Natural killer cell treated with Interleukin-12 subunit alpha and Interleukin-12 subunit beta and Interleukin-15 and Interleukin-18, amount 100 ng/mL, for 72 hours (primary cell): ENCODE measurements at regions not wholly inside any gene's neighbourhood (a gene's known extent, or its start where the extent isn't known, plus 50 kb on each side); places are given as distances from the start of the nearest gene placed in this dataset.
"Not testable (repeated sequence)": the region's sequence is repeated elsewhere in the genome, so short reads cannot be mapped to it uniquely, and the experiment has no call there.

ENCODE experiments used
- ATAC-seq, 2 donors: fragments of 150-1000 bp; cut with Tn5 transposase in 1 of 2; sonication (Bioruptor Pico), chemical (Tn5 transposase) in 1 of 2; 2 replicates each; pipeline ENCODE4 v1.10.0; 2021
- DNase-seq: peaks from one replicate; pipeline ENCODE4 v3.0.0; 2022; ENCODE audit warnings: low spot score
- H3K27ac Mint-ChIP-seq, 2 donors: 1 replicate in 1 of 2; 2 replicates in 1 of 2; pipeline ENCODE4 v1.8.0; 2022; ENCODE audit warnings: mixed read lengths in 2 of 2, mild to moderate bottlenecking in 1 of 2, moderate library complexity in 1 of 2
- H3K27me3 Mint-ChIP-seq, 2 donors: 1 replicate in 1 of 2; 2 replicates in 1 of 2; pipeline ENCODE4 v1.8.0; 2022; ENCODE audit warnings: mixed read lengths in 2 of 2
- H3K36me3 Mint-ChIP-seq: one replicate; pipeline ENCODE4 v1.8.0; 2022; ENCODE audit warnings: mixed read lengths
- H3K4me1 Mint-ChIP-seq, 2 donors: 1 replicate in 1 of 2; 2 replicates in 1 of 2; pipeline ENCODE4 v1.8.0; 2022; ENCODE audit warnings: low read depth in 2 of 2, mixed read lengths in 2 of 2, mild to moderate bottlenecking in 1 of 2
- H3K4me3 Mint-ChIP-seq: one replicate; pipeline ENCODE4 v1.8.0; 2022; ENCODE audit warnings: mixed read lengths
- H3K9me3 Mint-ChIP-seq: 2 replicates; pipeline ENCODE4 v1.8.0; 2022; ENCODE audit warnings: mixed read lengths

DNA sequence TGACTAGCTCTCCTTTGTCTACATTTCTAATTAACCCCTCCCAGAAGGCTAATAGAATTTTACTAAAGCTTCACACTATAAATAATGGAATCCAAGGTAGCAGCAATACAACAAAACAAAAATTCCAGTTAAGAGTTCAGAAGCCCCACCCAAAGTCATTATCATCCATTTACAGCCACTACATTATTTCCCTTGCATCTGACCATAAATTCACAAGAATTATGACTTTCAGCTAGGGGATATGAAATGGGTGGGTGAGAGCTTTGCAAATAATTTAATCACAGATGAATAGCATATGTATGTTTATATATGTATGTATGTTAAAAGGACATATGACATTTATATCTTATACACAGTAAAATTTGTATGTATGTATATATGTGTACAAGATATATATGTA is 65.3 kb upstream of the PTGDR start:
- no peak for ATAC-seq
- Mint-ChIP-seq H3K27me3 (no peaks in the 10 kb centered on the region), H3K27ac (no peak overlapping the region), H3K9me3 (no peaks in the 10 kb centered on the region), H3K4me1 (peaks cover 13 to 17% of the 10 kb centered on the region in 2 donors), H3K36me3 (peaks cover 19% of the 10 kb centered on the region), H3K4me3 (no peak overlapping the region)
- no peak for DNase-seq

- Mint-ChIP-seq H3K36me3 (peaks cover 25% of the 10 kb centered on the region), H3K27me3 (no peaks in the 10 kb centered on the region)
Measured at GRCh38 chr14:52190337-52190931, 77.1 kb upstream of the PTGDR start.

DNA sequence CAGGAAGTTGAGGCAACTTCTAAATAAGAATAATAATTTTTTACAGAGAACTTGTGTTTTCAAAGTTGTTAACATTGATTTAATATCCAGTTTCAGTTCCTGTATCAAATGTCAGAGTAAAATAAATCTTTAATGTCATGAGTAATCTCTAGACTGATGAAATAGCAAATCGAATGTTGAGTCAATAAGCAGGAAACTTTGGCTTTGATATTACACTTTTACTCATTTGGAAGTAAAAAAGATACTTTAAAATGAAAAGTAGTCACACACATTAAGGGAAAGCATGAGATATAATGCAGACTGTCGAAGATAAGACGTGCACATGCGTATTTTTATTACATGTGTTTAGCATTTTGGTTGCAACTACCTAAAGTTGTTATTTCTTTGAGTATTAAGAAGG is 78.2 kb upstream of the PTGDR start:
- ATAC-seq (peak; percentile 33 to 66), DNase-seq (no peak)
- Mint-ChIP-seq H3K4me1 (peaks cover 31 to 54% of the 10 kb centered on the region in 2 donors), H3K27me3 (no peaks in the 10 kb centered on the region), H3K36me3 (peaks cover 29% of the 10 kb centered on the region), H3K27ac (peak overlapping the region; percentile 63 to 70), H3K9me3 (peaks cover 5% of the 10 kb centered on the region), H3K4me3 (peak overlapping the region; percentile 30)

More at GRCh38 chr14:52190337-52190931, 77.1 kb upstream of the PTGDR start:
- Mint-ChIP-seq H3K4me1 (peaks cover 23 to 43% of the 10 kb centered on the region in 2 donors), H3K4me3 (no peak overlapping the region), H3K9me3 (peaks cover 7% of the 10 kb centered on the region), H3K27ac (peak overlapping the region in 1 of 2 donors; percentile 63)
- no peak for DNase-seq
- ATAC-seq = no peak

DNA sequence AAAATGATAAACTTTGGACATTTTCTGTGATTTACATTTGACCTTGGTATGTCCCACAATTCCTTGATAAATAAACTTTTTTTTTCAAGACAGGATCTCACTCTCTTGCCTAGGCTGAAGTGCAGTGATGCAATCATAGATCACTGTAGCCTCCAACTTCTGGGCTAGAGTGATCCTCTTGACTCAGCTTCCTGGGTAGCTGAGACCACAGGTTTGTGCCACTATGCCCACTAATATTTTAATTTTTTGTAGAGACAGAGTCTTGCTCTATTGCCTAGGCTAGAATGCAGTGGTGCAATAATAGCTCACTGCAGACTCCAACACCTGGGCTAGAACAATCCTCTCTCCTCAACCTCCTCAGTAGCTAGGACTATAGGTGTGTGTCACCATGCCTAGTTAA is 79.1 kb upstream of the PTGDR start:
- Mint-ChIP-seq H3K27me3 (no peaks in the 10 kb centered on the region), H3K27ac (peak overlapping the region; percentile 63)
- ATAC-seq = peak; percentile 83

DNA sequence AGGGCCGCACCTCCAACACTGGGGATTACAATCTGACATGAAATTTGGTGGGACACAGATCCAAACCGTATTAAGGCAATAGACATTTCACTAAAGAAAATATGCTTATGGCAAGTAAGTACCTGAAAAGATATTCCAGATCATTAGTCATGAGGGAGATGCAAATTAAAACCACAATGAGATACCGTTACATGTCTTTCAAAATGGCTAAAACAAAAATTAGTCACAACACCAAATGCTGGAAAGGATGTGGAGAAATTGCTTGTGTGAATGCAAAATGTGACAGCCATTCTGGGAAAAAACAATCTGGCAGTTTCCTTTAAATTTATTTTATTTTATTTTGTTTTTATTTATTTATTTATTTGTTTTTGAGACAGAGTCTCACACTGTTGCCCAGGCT is 82.3 kb upstream of the PTGDR start:
- Mint-ChIP-seq H3K27ac (peak overlapping the region; percentile 67 to 88), H3K27me3 (no peaks in the 10 kb centered on the region), H3K9me3 (peaks cover 11% of the 10 kb centered on the region), H3K4me3 (peak overlapping the region; percentile 67), H3K36me3 (peaks cover 58% of the 10 kb centered on the region), H3K4me1 (peaks cover 54 to 74% of the 10 kb centered on the region in 2 donors)
- ATAC-seq (peak; percentile 48 to 54), DNase-seq (no peak)

More for the DNA sequence above, 79.1 kb upstream of the PTGDR start:
- H3K4me1 Mint-ChIP-seq = peaks cover 36 to 63% of the 10 kb centered on the region in 2 donors
- H3K36me3 Mint-ChIP-seq = peaks cover 37% of the 10 kb centered on the region
- H3K9me3 Mint-ChIP-seq = peaks cover 5% of the 10 kb centered on the region
- peak overlapping the region; percentile 44 for H3K4me3 Mint-ChIP-seq
- no peak for DNase-seq

- Mint-ChIP-seq H3K27me3 (no peaks in the 10 kb centered on the region), H3K27ac (peak overlapping the region; percentile 68 to 88), H3K4me3 (peak overlapping the region; percentile 32), H3K4me1 (peaks cover 50 to 63% of the 10 kb centered on the region in 2 donors), H3K9me3 (peaks cover 11% of the 10 kb centered on the region), H3K36me3 (peaks cover 57% of the 10 kb centered on the region)
- ATAC-seq = no peak
- DNase-seq = no peak
Measured at GRCh38 chr14:52182853-52183252, 84.6 kb upstream of the PTGDR start.

DNA sequence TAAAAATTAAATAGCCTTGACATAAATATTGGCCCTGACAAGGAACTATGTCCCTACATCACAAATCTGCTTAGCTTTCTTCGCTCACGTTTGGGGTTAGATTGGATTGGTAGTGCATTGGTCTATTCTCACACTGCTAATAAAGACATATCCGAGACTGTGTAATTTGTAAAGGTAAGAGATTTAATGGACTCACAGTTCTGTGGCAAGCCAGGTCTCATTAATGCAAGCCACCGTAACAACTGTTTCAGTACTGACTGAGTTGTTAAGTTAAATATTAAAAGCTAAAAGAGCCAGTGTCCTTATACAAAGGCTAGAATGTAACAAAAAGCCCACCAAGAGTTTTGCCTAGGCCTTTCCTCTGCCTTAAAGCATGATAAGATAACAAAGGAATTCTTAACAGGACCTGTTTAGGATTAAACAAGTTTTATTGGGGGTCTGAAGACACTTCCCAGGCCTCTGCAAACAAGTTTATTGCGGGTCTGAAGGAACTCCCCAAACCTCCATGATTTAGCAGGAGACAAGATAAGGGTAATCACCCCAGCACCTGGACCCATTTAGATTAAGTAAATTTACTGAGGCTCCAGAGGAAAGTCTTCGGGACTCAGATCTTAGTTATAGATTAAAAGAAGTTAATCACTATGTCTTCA is 88.2 kb upstream of the PTGDR start:
- Mint-ChIP-seq H3K27ac (peak overlapping the region in 1 of 2 donors; percentile 63), H3K4me3 (no peak overlapping the region), H3K27me3 (no peaks in the 10 kb centered on the region), H3K9me3 (peaks cover 6% of the 10 kb centered on the region), H3K4me1 (peaks cover 61 to 63% of the 10 kb centered on the region in 2 donors), H3K36me3 (peaks cover 60% of the 10 kb centered on the region)
- no peak for DNase-seq
- ATAC-seq = no peak

DNA sequence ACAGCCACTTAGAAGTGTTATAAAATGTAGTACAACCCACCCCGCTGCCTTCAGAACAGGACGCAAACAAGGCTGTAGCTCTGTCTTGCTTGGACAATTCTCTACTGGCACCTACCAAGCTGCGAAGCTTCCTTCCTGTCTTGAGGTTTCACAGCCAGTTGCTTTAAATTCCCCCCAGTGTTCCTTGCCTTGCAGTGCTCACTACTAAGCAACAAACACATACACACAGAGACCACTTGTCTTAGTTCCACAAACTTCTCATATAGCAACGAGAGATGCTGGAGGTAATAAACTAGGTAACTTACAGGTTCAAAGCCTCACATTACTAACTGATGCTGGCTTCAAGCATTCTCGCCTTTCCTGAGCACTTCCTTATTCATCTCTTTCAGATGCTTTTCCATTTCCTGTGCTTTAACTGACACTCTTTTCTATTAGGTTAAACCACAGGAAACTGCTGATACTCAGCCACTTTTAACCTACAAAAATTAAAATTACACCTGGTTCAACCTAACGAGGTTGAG is 91.5 kb upstream of the PTGDR start:
- ATAC-seq (peak; percentile 97 to 99), DNase-seq (peak; percentile 85)
- H3K27ac Mint-ChIP-seq = peak overlapping the region; percentile 92 to 96
- peak overlapping the region; percentile 84 for H3K4me3 Mint-ChIP-seq
- H3K4me1 Mint-ChIP-seq = peaks cover 52 to 57% of the 10 kb centered on the region in 2 donors
- no peaks in the 10 kb centered on the region for H3K27me3 Mint-ChIP-seq
- H3K9me3 Mint-ChIP-seq = peaks cover 12% of the 10 kb centered on the region
- H3K36me3 Mint-ChIP-seq = peaks cover 59% of the 10 kb centered on the region

DNA sequence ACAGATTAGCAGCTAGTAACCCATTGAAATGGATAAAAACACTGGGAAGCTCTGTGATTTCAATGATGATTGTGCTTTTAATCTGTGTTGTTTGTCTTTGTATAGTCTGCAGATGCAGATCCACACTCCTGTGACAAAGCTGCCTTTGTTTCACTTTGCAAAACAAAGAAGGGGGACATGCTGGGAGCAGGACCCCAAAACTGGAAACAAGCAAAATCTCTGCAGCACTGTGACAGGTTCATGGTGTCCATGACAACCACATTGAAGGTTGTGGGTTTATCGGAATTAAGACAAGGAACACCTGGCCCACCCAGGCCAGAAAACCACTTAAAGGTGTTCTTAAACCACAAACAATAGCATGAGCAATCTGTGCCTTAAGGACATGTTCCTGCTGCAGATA is 95.6 kb upstream of the PTGDR start:
- ATAC-seq, H3K27me3 Mint-ChIP-seq, H3K27ac Mint-ChIP-seq, DNase-seq, H3K4me3 Mint-ChIP-seq: not testable (repeated sequence)
- H3K4me1 Mint-ChIP-seq = peaks cover 31 to 38% of the 10 kb centered on the region in 2 donors
- H3K36me3 Mint-ChIP-seq = peaks cover 60% of the 10 kb centered on the region
- peaks cover 16% of the 10 kb centered on the region for H3K9me3 Mint-ChIP-seq

DNA sequence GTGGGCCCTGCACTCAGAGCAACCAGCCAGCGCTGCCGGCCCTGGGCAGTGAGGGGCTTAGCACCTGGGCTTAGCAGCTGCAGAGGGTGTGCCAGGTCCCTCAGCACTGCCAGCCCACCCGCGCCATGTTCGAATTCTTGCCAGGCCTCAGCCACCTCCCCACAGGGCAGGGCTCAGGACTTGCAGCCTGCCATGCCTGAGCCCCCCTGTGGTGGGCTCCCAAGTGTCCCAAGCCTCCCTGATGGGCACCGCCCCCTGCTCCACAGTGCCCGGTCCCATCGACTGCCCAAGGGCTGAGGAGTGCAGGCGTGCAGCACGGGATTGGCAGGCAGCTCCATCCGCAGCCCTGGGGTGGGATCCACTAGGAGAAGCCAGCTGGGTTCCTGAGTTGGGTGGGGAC is 98.0 kb upstream of the NID2 start:
- H3K27me3 Mint-ChIP-seq = no peaks in the 10 kb centered on the region
- no peak overlapping the region for H3K4me3 Mint-ChIP-seq
- peaks cover 0 to 3% of the 10 kb centered on the region in 2 donors for H3K4me1 Mint-ChIP-seq
- DNase-seq (no peak), ATAC-seq (no peak)
- H3K36me3 Mint-ChIP-seq = peaks cover 29% of the 10 kb centered on the region
- peaks cover 11% of the 10 kb centered on the region for H3K9me3 Mint-ChIP-seq
- H3K27ac Mint-ChIP-seq = no peak overlapping the region

DNA sequence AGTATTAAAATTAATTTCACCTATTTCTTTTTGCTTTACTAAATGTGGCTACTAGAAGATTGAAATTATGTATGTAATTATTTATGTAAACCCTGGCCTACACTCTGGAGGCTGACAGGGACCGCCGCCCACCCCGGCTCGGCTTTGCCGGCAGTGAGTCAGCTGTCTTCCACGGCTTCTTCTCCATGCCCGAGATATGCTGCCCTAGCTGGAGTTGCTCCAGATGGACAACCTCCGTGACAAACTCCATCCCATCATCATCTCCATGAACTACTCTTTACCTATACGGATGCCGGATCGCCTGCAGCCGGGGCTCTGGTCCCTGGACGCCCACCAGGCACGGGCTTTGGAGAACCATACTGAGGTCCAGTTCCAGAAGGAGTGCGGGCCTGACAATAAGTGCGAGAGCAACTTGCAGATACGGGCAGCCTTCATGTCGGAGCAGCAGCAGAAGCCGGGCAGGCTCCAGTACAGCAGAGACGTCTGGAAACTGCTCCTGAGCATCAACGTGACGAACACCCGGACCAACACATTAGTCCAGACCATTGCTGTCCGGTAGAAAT is 86.9 kb upstream of the NID2 start:
- H3K27ac Mint-ChIP-seq = peak overlapping the region in 1 of 2 donors; percentile 79
- no peaks in the 10 kb centered on the region for H3K27me3 Mint-ChIP-seq
- peaks cover 57 to 68% of the 10 kb centered on the region in 2 donors for H3K4me1 Mint-ChIP-seq
- DNase-seq (no peak), ATAC-seq (no peak)
- H3K4me3 Mint-ChIP-seq = peak overlapping the region; percentile 38
- H3K36me3 Mint-ChIP-seq = peaks cover 40% of the 10 kb centered on the region
- H3K9me3 Mint-ChIP-seq = peaks cover 3% of the 10 kb centered on the region

DNA sequence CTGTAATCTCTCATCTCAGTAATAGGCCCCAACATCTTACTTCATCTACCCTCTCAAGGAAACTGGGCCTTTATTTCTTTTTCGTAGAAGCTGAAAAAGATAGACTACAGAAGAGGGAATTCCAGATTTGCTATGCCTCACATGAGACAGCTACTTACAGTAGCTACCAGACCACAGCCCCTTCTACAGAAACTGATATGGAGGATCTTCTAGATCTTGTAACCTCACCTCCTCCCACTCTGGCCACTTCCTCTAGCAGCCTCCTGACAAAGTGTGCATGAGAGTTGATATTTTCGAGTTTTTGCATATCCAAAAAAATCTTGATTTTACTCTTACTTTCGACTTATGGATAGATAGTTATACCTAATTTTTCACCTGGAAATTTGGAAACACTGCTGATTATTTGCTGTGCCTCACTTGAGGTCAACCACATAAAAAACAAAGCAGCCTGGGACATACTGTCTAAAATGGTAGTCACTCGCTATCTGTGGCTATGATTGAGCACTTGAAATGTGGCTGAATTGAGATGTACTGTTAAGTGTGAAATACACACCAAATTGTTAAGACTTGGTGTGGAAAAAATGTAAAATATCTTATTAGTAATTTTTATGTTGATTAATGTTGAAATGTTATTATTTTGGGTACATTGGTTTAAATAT is 86.3 kb upstream of the NID2 start:
- H3K36me3 Mint-ChIP-seq = peaks cover 35% of the 10 kb centered on the region
- DNase-seq (peak; percentile 64), ATAC-seq (peak; percentile 91 to 98)
- H3K4me1 Mint-ChIP-seq = peaks cover 51 to 63% of the 10 kb centered on the region in 2 donors
- H3K27ac Mint-ChIP-seq = peak overlapping the region; percentile 79 to 89
- H3K27me3 Mint-ChIP-seq = no peaks in the 10 kb centered on the region
- H3K9me3 Mint-ChIP-seq = no peaks in the 10 kb centered on the region
- H3K4me3 Mint-ChIP-seq = peak overlapping the region; percentile 80

DNA sequence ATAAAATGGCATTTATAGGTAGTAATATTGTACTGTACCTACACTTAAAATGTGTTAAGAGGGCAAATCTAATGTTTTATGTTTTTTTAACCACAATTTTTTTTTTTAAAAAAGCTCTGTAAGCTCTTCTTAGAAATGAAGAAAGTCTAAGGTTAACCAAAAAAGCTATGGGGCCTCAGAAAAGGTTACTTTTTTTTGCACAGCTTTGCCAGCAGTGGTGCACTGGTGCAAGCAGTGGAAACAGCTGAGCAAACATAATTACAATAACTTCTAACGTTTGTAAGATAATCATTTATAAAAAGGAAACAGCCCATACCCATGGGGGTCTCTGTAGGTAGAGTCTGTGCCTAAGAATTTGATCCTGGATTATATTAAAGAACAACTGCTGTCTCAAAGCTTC is 85.1 kb upstream of the NID2 start:
- no peaks in the 10 kb centered on the region for H3K9me3 Mint-ChIP-seq
- H3K4me3 Mint-ChIP-seq = peak overlapping the region; percentile 80
- no peak for ATAC-seq
- H3K4me1 Mint-ChIP-seq = peaks cover 57 to 69% of the 10 kb centered on the region in 2 donors
- H3K36me3 Mint-ChIP-seq = peaks cover 40% of the 10 kb centered on the region
- H3K27ac Mint-ChIP-seq = peak overlapping the region; percentile 79 to 89
- DNase-seq = no peak
- H3K27me3 Mint-ChIP-seq = no peaks in the 10 kb centered on the region
